Natural killer cell treated with Interleukin-12 subunit alpha and Interleukin-12 subunit beta and Interleukin-15 and Interleukin-18, amount 100 ng/mL, for 72 hours (primary cell): ENCODE measurements at regions not wholly inside any gene's neighbourhood (a gene's known extent, or its start where the extent isn't known, plus 50 kb on each side); places are given as distances from the start of the nearest gene placed in this dataset.
"Not testable (repeated sequence)": the region's sequence is repeated elsewhere in the genome, so short reads cannot be mapped to it uniquely, and the experiment has no call there.

Experiments
- ATAC-seq, 2 donors: fragments of 150-1000 bp; cut with Tn5 transposase in 1 of 2; sonication (Bioruptor Pico), chemical (Tn5 transposase) in 1 of 2; 2 replicates each; pipeline ENCODE4 v1.10.0; 2021
- DNase-seq: peaks from one replicate; pipeline ENCODE4 v3.0.0; 2022; ENCODE audit warnings: low spot score
- H3K27ac Mint-ChIP-seq, 2 donors: 1 replicate in 1 of 2; 2 replicates in 1 of 2; pipeline ENCODE4 v1.8.0; 2022; ENCODE audit warnings: mixed read lengths in 2 of 2, mild to moderate bottlenecking in 1 of 2, moderate library complexity in 1 of 2
- H3K27me3 Mint-ChIP-seq, 2 donors: 1 replicate in 1 of 2; 2 replicates in 1 of 2; pipeline ENCODE4 v1.8.0; 2022; ENCODE audit warnings: mixed read lengths in 2 of 2
- H3K36me3 Mint-ChIP-seq: one replicate; pipeline ENCODE4 v1.8.0; 2022; ENCODE audit warnings: mixed read lengths
- H3K4me1 Mint-ChIP-seq, 2 donors: 1 replicate in 1 of 2; 2 replicates in 1 of 2; pipeline ENCODE4 v1.8.0; 2022; ENCODE audit warnings: low read depth in 2 of 2, mixed read lengths in 2 of 2, mild to moderate bottlenecking in 1 of 2
- H3K4me3 Mint-ChIP-seq: one replicate; pipeline ENCODE4 v1.8.0; 2022; ENCODE audit warnings: mixed read lengths
- H3K9me3 Mint-ChIP-seq: 2 replicates; pipeline ENCODE4 v1.8.0; 2022; ENCODE audit warnings: mixed read lengths

DNA sequence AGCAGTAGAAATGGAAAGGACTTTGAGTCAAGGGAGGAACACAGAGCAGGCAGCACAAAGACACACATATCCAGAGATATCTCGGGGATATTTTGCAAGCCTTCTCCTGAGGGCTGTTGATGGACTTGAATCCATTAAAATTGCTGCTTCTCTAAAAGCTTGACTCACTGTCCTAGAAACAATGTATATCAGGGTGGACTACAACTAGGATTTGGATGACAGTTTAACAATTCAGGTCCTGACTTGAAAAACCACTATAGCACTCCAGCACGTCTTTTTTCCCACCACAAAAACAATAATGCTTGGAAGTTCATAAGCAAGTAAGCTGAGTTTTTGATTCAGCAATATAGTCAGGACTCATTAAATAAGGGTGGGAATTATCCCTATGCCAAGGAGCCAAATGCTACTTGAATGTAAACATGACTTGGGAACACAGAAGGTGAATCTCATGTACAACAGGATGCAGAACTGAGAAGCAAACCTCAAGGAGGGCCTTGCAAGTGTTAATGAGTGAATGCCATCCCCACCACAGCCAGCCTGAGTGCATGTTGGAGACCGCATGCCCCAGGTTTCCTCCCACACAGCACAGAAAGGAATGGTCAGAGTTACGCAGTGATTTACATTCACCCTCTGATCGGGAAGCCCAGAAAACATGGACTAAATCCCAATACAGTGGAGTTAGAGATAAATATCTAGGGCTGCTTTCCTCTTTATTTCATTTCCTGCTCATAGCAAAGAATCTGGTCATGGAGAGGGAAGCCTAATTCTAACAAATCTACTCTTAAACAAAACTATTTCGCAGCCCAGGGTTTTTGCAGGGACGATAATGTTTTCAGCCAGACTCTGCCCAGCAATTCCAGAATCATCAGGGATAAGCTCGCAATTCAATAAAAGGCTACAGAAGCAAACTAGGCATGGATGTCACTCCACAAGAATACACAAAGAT, 98.4 kb upstream of the OR9G4 start:
- H3K4me3 Mint-ChIP-seq: no peak overlapping the region
- no peaks in the 10 kb centered on the region for H3K36me3 Mint-ChIP-seq
- ATAC-seq: no peak
- H3K4me1 Mint-ChIP-seq: no peaks in the 10 kb centered on the region
- DNase-seq: no peak
- H3K27me3 Mint-ChIP-seq: peaks cover 0 to 4% of the 10 kb centered on the region in 2 donors
- H3K27ac Mint-ChIP-seq: no peak overlapping the region
- no peaks in the 10 kb centered on the region for H3K9me3 Mint-ChIP-seq

DNA sequence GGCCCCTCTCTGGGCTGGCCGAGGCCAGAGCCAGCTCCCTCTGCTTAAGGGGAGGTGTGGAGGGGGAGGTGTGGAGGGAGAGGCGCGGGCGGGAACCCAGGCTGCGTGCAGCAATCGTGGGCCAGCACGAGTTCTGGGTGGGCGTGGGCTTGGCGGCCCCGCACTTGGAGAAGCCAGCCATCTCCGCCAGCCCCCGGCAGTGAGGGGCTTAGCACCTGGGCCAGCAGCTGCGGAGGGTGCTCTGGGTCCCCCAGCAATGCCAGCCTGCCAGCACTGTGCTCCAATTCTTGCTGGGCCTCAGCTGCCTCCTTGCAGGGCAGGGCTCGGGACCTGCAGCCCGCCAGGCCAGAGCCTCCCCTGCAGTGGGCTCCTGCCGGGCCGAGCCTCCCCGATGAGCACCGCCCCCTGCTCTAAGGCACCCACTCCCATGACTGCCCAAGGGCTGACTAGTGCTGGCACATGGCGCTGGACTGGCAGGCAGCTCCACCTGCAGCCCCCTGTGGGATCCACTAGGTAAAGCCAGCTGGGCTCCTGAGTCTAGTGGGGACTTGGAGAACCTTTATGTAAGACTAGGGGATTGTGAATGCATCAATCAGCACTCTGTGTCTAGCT, 96.7 kb upstream of the OR9G4 start:
- no peaks in the 10 kb centered on the region for H3K9me3 Mint-ChIP-seq

DNA sequence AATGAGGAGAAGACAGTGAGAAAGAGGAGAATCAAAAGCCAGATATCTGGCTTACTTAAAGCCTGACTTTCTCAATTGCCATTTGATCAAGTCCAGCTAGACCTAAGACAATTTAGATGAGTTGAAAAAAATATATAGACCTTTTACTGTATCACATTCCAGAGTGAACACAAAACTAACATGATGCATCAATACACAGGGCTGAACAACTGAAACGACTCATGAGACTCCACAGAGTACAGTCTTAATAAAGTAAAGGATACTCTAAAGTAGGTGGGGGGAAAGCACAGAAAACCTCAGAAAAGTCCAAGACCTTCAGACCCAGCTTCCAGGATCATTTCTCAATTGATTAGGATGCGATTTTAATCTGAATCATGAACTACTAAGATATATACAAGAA, 95.3 kb upstream of the OR9G4 start:
- no peaks in the 10 kb centered on the region for H3K36me3 Mint-ChIP-seq
- no peaks in the 10 kb centered on the region for H3K4me1 Mint-ChIP-seq
- H3K27me3 Mint-ChIP-seq: peaks cover 0 to 2% of the 10 kb centered on the region in 2 donors
- DNase-seq (no peak), ATAC-seq (no peak)
- no peaks in the 10 kb centered on the region for H3K9me3 Mint-ChIP-seq
- no peak overlapping the region for H3K27ac Mint-ChIP-seq
- no peak overlapping the region for H3K4me3 Mint-ChIP-seq

More for the DNA sequence above, 96.7 kb upstream of the OR9G4 start:
- Mint-ChIP-seq H3K36me3 (no peaks in the 10 kb centered on the region), H3K27ac (no peak overlapping the region), H3K27me3 (peaks cover 0 to 3% of the 10 kb centered on the region in 2 donors), H3K4me3 (no peak overlapping the region), H3K4me1 (no peaks in the 10 kb centered on the region)
- DNase-seq: no peak
- peak; percentile 36 to 45 for ATAC-seq

DNA sequence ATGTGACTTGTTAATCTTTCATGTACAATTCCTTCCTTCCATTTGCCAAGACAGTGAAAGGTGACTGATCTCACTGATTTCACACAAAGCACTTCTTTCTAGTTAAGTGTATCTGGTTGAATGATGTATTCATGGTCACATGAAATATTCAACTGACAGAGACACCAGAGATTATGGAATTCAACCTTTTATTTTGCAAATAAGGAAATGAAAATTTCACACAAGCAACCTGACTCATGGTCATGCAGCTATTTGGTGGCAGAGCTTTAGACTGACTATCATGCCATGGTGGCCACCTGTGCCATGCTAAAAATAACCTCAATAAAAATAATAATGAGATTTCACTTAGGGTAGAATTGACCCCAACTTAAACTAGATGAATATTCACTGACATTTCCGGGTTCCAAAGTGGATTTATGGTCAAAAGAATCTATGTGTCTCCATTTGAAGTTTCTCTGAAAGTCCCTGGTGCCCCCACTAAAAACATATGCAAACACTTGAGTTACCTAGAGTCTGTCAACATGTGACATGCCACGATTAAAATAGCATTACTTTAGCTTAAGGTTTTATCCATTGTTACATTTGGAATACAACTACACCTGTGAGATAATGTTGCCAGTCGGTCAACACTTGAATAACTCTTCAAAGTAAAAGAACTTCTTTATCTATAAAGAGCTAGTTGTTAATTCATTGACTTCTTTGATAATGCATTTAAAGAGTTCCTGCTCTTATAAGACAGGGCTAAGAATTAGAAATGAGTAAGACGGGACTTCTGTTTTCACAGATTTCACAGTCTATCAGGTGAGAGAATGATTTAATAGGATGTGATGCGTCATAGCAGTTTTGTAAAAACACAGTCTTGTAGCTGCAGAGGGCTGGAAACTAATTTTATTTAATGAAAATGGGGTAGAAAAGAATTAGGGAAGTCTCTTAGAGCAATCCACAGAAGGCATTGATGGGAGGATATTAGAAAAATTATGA, 94.6 kb upstream of the OR9G4 start:
- Mint-ChIP-seq H3K9me3 (no peaks in the 10 kb centered on the region), H3K36me3 (no peaks in the 10 kb centered on the region), H3K27me3 (peaks cover 0 to 2% of the 10 kb centered on the region in 2 donors), H3K4me1 (no peaks in the 10 kb centered on the region), H3K4me3 (no peak overlapping the region), H3K27ac (no peak overlapping the region)
- DNase-seq (no peak), ATAC-seq (no peak)

DNA sequence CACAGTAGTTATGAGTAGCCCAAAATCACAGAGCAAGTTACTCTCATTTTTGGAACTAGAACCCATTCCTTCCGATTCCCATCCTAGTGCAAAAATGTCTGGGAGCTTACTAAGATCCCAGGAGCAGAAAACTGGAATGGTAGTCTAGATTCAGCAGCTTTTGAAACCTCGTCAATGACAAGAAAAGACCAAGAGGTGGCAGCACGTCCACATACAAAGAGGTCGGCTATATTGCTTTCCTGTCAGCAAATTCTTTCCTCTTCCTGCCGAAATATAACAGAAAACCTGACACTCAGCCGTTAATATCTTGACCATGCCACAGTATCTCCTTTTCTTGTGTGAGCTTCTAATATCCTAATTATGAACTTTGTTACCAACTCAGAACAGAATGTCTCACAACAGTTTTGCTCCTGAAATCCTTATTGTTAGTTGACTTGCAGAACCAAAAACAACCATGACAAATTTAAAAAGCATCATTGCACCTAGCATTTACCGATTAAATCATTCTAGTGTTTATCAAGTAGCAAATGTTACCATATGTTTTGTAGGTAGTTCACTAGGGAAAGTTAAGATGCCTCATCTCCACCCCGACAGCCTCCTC, 92.8 kb upstream of the OR9G4 start:
- Mint-ChIP-seq H3K4me3 (no peak overlapping the region), H3K27ac (no peak overlapping the region), H3K27me3 (peaks cover 0 to 2% of the 10 kb centered on the region in 2 donors), H3K9me3 (no peaks in the 10 kb centered on the region), H3K4me1 (no peaks in the 10 kb centered on the region), H3K36me3 (no peaks in the 10 kb centered on the region)
- DNase-seq (no peak), ATAC-seq (no peak)

DNA sequence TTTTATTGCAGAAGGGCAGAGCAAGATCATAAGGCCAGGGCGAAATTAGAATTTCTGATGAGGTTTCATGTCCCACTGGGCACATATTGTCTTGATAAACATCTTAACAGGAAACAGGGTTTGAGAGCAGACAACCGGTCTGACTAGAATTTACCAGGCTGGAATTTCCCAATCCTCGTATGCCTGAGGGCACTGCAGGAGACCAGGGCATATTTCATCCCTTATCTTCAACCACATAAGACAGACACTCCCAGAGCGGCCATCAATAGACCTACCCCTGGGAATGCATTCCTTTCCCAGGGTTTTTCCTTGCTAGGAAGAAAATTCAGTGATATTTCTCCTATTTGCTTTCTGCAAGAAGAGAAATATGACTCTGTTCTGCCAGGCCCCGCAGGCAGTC, 78.9 kb upstream of the OR9G4 start:
- not testable (repeated sequence) for ATAC-seq, H3K27ac Mint-ChIP-seq

DNA sequence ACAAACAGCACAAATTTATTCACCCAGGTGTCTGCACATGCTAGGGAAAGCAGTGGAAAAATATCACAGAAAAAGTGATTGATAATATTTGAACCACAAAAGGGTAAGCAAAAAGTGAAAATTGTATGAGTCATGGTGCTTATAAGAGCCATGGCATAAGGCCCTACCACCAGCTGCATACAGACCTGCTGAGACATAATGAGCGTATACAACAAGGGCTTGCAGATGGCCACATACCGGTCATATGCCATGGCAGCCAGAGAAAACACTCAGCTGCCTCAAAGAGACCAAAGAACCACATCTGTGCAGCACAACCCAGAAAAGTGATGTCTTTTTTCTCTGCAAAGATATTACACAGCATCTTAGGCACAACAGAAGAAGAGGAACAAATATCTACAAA, 71.4 kb upstream of the OR9G4 start:
- H3K36me3 Mint-ChIP-seq: no peaks in the 10 kb centered on the region
- H3K27ac Mint-ChIP-seq: no peak overlapping the region
- no peak overlapping the region for H3K4me3 Mint-ChIP-seq
- no peaks in the 10 kb centered on the region for H3K4me1 Mint-ChIP-seq
- DNase-seq: no peak
- H3K27me3 Mint-ChIP-seq: no peaks in the 10 kb centered on the region
- peaks cover 9% of the 10 kb centered on the region for H3K9me3 Mint-ChIP-seq
- no peak for ATAC-seq

More for the DNA sequence above, 78.9 kb upstream of the OR9G4 start:
- not testable (repeated sequence) for DNase-seq, H3K4me1 Mint-ChIP-seq, H3K4me3 Mint-ChIP-seq, H3K36me3 Mint-ChIP-seq, H3K27me3 Mint-ChIP-seq
- peaks cover 12% of the 10 kb centered on the region for H3K9me3 Mint-ChIP-seq

DNA sequence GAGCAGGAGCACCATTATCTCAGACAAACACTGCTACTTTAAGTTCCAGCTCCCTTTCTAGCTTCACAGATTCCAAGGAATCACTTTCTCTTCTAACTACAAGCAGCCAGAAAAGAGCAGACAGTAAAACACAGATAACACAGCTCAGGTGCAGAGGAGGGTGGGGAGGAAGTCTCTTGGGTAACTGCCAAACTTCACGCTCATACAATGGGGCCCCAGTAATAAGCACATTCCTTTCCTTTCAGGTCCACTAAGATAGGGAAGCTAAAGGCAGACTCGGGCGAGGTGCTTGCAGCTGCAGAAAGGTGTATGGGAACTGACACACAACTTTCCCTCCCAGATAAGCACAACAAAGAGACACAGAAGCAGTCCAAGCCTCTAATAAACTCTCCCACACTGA, 69.2 kb upstream of the OR9G4 start:
- H3K27ac Mint-ChIP-seq: no peak overlapping the region
- DNase-seq (no peak), ATAC-seq (no peak)
- H3K4me3 Mint-ChIP-seq: no peak overlapping the region
- H3K9me3 Mint-ChIP-seq: peaks cover 9% of the 10 kb centered on the region
- H3K27me3 Mint-ChIP-seq: no peaks in the 10 kb centered on the region
- no peaks in the 10 kb centered on the region for H3K36me3 Mint-ChIP-seq
- H3K4me1 Mint-ChIP-seq: no peaks in the 10 kb centered on the region

DNA sequence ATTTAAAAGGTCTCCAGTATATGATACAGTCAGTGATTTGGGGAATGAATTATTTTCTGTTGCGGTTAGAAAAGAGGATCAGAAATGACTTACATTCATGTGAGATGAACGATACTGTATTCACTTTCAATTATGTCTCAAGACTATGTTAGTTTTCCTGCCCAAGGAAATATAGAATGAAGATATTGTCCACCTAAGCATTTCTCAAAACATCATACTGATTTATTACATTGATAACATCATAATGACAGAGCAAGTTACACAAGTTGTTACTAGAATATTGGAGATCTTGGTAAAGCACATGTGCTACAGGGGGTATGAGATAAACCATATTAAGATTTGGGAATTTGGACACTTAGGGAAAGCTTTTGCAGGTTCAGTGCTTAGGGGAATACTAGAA, 67.8 kb upstream of the OR9G4 start:
- DNase-seq (no peak), ATAC-seq (no peak)
- Mint-ChIP-seq H3K9me3 (peaks cover 9% of the 10 kb centered on the region), H3K4me3 (no peak overlapping the region), H3K27me3 (no peaks in the 10 kb centered on the region), H3K27ac (no peak overlapping the region), H3K36me3 (no peaks in the 10 kb centered on the region), H3K4me1 (no peaks in the 10 kb centered on the region)

GRCh38 chr11:56808326-56808725, 59.8 kb upstream of the OR9G4 start:
- no peak overlapping the region for H3K27ac Mint-ChIP-seq
- no peaks in the 10 kb centered on the region for H3K36me3 Mint-ChIP-seq
- no peaks in the 10 kb centered on the region for H3K27me3 Mint-ChIP-seq
- no peaks in the 10 kb centered on the region for H3K4me1 Mint-ChIP-seq
- no peak overlapping the region for H3K4me3 Mint-ChIP-seq
- ATAC-seq (no peak), DNase-seq (no peak)
- H3K9me3 Mint-ChIP-seq: peaks cover 5% of the 10 kb centered on the region

GRCh38 chr11:56799691-56800210, 51.3 kb upstream of the OR9G4 start:
- no peak overlapping the region for H3K27ac Mint-ChIP-seq
- ATAC-seq: no peak
- H3K27me3 Mint-ChIP-seq: no peaks in the 10 kb centered on the region
- H3K36me3 Mint-ChIP-seq: no peaks in the 10 kb centered on the region
- no peaks in the 10 kb centered on the region for H3K4me1 Mint-ChIP-seq
- no peak overlapping the region for H3K4me3 Mint-ChIP-seq
- peaks cover 6% of the 10 kb centered on the region for H3K9me3 Mint-ChIP-seq
- DNase-seq: no peak
